ENCODE measurements at regions not wholly inside any gene's neighbourhood (a gene's known extent, or its start where the extent isn't known, plus 50 kb on each side); places are given as distances from the start of the nearest gene placed in this dataset.

DNA sequence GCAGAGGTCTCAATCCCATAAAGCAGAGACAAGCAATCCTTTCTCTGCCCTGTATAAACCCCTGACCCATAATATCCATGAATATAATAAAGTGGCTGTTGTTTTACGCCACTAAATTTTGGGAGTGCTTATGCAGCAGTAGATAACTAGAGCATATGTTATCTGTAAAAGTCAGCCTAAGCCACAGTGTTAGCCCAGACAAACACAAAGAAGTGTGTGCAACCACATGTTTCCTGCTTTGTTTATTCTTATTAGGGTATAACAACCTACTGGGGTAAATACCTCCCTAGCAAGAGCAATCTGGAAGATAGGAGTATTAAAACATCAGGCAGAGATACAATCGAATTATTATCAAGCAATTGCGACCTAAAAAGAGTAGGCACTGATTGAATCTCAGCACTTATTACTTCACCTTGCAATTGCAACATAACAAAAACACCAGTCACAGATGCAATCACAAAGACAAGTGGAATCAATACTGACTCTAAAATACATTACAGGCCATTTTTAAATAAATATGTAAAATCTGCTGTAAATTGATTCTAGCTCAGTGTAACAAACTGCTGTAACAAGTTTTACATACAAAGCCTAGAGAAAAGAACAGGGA lies 94.6 kb upstream of the UBE2E2 start:
- ChIA-PET POLR2A (no interaction called here), CTCF (no interaction called here)
- Histone ChIP-seq H4K20me1 (replicated peaks; ENCODE audit: control insufficient read depth, extremely low read depth, insufficient read depth, low read length) (no peaks in the 10 kb centered on the region), H3K27me3 (ENCODE audit: control insufficient read depth in 2 of 2, insufficient read depth in 2 of 2, low read length in 2 of 2) (no peaks in the 10 kb centered on the region), H3K4me1 (ENCODE audit: control insufficient read depth, extremely low read depth, insufficient read depth, low read length) (peaks cover 10% of the 10 kb centered on the region), H3K4me2 (ENCODE audit: insufficient read depth, low read length) (no peak overlapping the region), H3K79me2 (ENCODE audit: control insufficient read depth, insufficient read depth, low read length) (no peaks in the 10 kb centered on the region), H3K9me1 (replicated peaks; ENCODE audit: control insufficient read depth, extremely low read depth, insufficient read depth, low read length) (no peaks in the 10 kb centered on the region), H3K4me3 (replicated peaks in 1 of 3; ENCODE audit: insufficient read depth in 1 of 3, low read depth in 1 of 3, low read length in 3 of 3) (no peak overlapping the region), H2AFZ (ENCODE audit: low read depth, low read length) (no peak overlapping the region), H3K9me3 (replicated peaks; ENCODE audit: control insufficient read depth, insufficient read depth, low read length) (no peaks in the 10 kb centered on the region), H3K36me3 (ENCODE audit: control insufficient read depth in 2 of 2, extremely low read depth in 1 of 2, insufficient read depth in 2 of 2, low read length in 2 of 2) (no peaks in the 10 kb centered on the region), H3K27ac (ENCODE audit: insufficient read depth, low read depth, low read length) (no peak overlapping the region), H3K9ac (replicated peaks; ENCODE audit: extremely low read depth, insufficient read depth, low read length) (no peak overlapping the region)
- FAIRE-seq = no peak
- intact Hi-C loops (cut with micrococcal nuclease) (no loop called here), dilution Hi-C loops (cut with MboI; ENCODE audit: extremely low pct_ligation_motif_present, low sequenced_read_pairs) (no loop called here)
- TF ChIP-seq EZH2 (IDR thresholded peaks at IDR 0.05; ENCODE audit: borderline replicate concordance, low read depth, low read length, severe bottlenecking) = no peak
- no peak for TF ChIP-seq JUN (IDR thresholded peaks at IDR 0.05; ENCODE audit: borderline replicate concordance, insufficient read depth, insufficient read length, low read depth)
- TF ChIP-seq FOS (IDR thresholded peaks at IDR 0.05; ENCODE audit: borderline replicate concordance, insufficient read depth, low read length) = no peak
- no peak for TF ChIP-seq GATA2 (IDR thresholded peaks at IDR 0.05; ENCODE audit: insufficient read depth, insufficient read length, low read depth, low read length)
- TF ChIP-seq POLR2AphosphoS5 (IDR thresholded peaks at IDR 0.05; ENCODE audit: insufficient read depth, low read depth, low read length) = no peak
- TF ChIP-seq POLR2A (IDR thresholded peaks at IDR 0.05; ENCODE audit: low read depth, low read length) = no peak
- no peak for TF ChIP-seq MAX (IDR thresholded peaks at IDR 0.05; ENCODE audit: insufficient read depth, insufficient read length)
- no peak for TF ChIP-seq CTCF (IDR thresholded peaks at IDR 0.05; ENCODE audit: extremely low read depth in 1 of 2, insufficient read depth in 1 of 2, low read depth in 1 of 2, low read length in 2 of 2)
- TF ChIP-seq MYC (IDR thresholded peaks at IDR 0.05; ENCODE audit: low read depth, low read length) = no peak
- BruUV-seq (replicated peaks) = no TSS peak
- no peak for DNase-seq (ENCODE audit: low read depth, low spot score)

All from endothelial cell of umbilical vein (primary cell).